Vagina (tissue), 2 donors: ENCODE measurements at regions not wholly inside any gene's neighbourhood (a gene's known extent, or its start where the extent isn't known, plus 50 kb on each side); places are given as distances from the start of the nearest gene placed in this dataset.

Experiments
- DNase-seq, 2 donors: peaks; one replicate each; pipeline ENCODE4 v3.0.0-alpha.2; 2017; ENCODE audit errors: extremely low spot score in 2 of 2
- H3K27ac ChIP-seq: fragments of 200-600 bp; sonication (generic); one replicate; pipeline ENCODE4 v1.5.1; 2019
- H3K27me3 ChIP-seq: fragments of 200-600 bp; sonication (generic); one replicate; pipeline ENCODE4 v1.5.1; 2019
- H3K36me3 ChIP-seq, 2 donors: fragments of 200-600 bp; sonication (generic); one replicate each; pipeline ENCODE4 v1.5.1; 2017 to 2019
- H3K4me1 ChIP-seq: fragments of 200-600 bp; sonication (generic); one replicate; pipeline ENCODE4 v1.5.1; 2019
- H3K4me3 ChIP-seq, 2 donors: fragments of 200-600 bp; sonication (generic); 1 replicate in 1 of 2; 2 replicates in 1 of 2; pipeline ENCODE4 v1.5.1; 2016 to 2019
- H3K9me3 ChIP-seq: fragments of 200-600 bp; sonication (generic); one replicate; pipeline ENCODE4 v1.5.1; 2019
- CTCF ChIP-seq, 3 experiments: fragments of 450-650 bp in 2 of 3; fragments of 200-600 bp in 1 of 3; sonication (generic) in 1 of 3; IDR thresholded peaks; one replicate each; pipeline ENCODE4 v1.5.1; 2017 to 2019; ENCODE audit warnings: antibody characterized with exemption in 3 of 3, mild to moderate bottlenecking in 2 of 3, moderate library complexity in 2 of 3
- POLR2A ChIP-seq, 2 donors: fragments of 450-650 bp; IDR thresholded peaks; one replicate each; pipeline ENCODE4 v1.6.1; 2017; ENCODE audit warnings: antibody characterized with exemption in 2 of 2, mild to moderate bottlenecking in 2 of 2, moderate library complexity in 2 of 2
- POLR2AphosphoS5 ChIP-seq, 2 donors: sonication (generic); formaldehyde crosslinking; IDR thresholded peaks; one replicate each; pipeline ENCODE4 v1.9.0; 2017; ENCODE audit warnings: antibody characterized with exemption in 2 of 2, mild to moderate bottlenecking in 2 of 2, low read depth in 1 of 2; ENCODE audit not compliant: insufficient read depth in 1 of 2
- intact Hi-C: fragments of 100-400 bp; cut with DNase I; formaldehyde crosslinking; loops from one replicate; pipeline ENCODE4 v1.15.1; 2023

GRCh38 chr1:73576083-73576482, 621.9 kb downstream of the LRRIQ3 start:
- H3K27ac ChIP-seq, result no peak overlapping the region
- H3K4me3 ChIP-seq, result no peak overlapping the region
- no peaks in the 10 kb centered on the region for H3K4me1 ChIP-seq
- H3K36me3 ChIP-seq, result no peaks in the 10 kb centered on the region
- intact Hi-C loops, result no loop called here
- no peaks in the 10 kb centered on the region for H3K9me3 ChIP-seq
- TF ChIP-seq CTCF (IDR thresholded peaks at IDR 0.05) (no peak), POLR2A (IDR thresholded peaks at IDR 0.05) (no peak), POLR2AphosphoS5 (IDR thresholded peaks at IDR 0.05; ENCODE audit: insufficient read depth in 1 of 2, low read depth in 1 of 2) (no peak)
- no peak for DNase-seq
- no peaks in the 10 kb centered on the region for H3K27me3 ChIP-seq

GRCh38 chr1:73564294-73564693, 633.7 kb downstream of the LRRIQ3 start:
- no peak overlapping the region for H3K4me3 ChIP-seq
- TF ChIP-seq POLR2AphosphoS5 (IDR thresholded peaks at IDR 0.05; ENCODE audit: insufficient read depth in 1 of 2, low read depth in 1 of 2) (no peak), CTCF (IDR thresholded peaks at IDR 0.05) (no peak), POLR2A (IDR thresholded peaks at IDR 0.05) (no peak)
- no peaks in the 10 kb centered on the region for H3K36me3 ChIP-seq
- H3K9me3 ChIP-seq, result no peaks in the 10 kb centered on the region
- H3K4me1 ChIP-seq, result no peaks in the 10 kb centered on the region
- intact Hi-C loops, result no loop called here
- no peak overlapping the region for H3K27ac ChIP-seq
- H3K27me3 ChIP-seq, result no peaks in the 10 kb centered on the region
- no peak for DNase-seq

GRCh38 chr1:73556270-73556669, 641.7 kb downstream of the LRRIQ3 start:
- no peak for TF ChIP-seq CTCF (IDR thresholded peaks at IDR 0.05)
- TF ChIP-seq POLR2A (IDR thresholded peaks at IDR 0.05), result no peak
- no peak overlapping the region for H3K4me3 ChIP-seq
- intact Hi-C loops, result no loop called here
- H3K4me1 ChIP-seq, result no peaks in the 10 kb centered on the region
- H3K36me3 ChIP-seq, result no peaks in the 10 kb centered on the region
- no peaks in the 10 kb centered on the region for H3K27me3 ChIP-seq
- no peak for DNase-seq
- no peak overlapping the region for H3K27ac ChIP-seq
- no peaks in the 10 kb centered on the region for H3K9me3 ChIP-seq

GRCh38 chr1:73537400-73537799, 660.6 kb downstream of the LRRIQ3 start:
- no peaks in the 10 kb centered on the region for H3K27me3 ChIP-seq
- no peak for DNase-seq
- no peaks in the 10 kb centered on the region for H3K4me1 ChIP-seq
- H3K36me3 ChIP-seq, result no peaks in the 10 kb centered on the region
- H3K27ac ChIP-seq, result no peak overlapping the region
- H3K9me3 ChIP-seq, result no peaks in the 10 kb centered on the region
- no peak overlapping the region for H3K4me3 ChIP-seq
- intact Hi-C loops, result no loop called here
- no peak for TF ChIP-seq POLR2AphosphoS5 (IDR thresholded peaks at IDR 0.05; ENCODE audit: insufficient read depth in 1 of 2, low read depth in 1 of 2)
- no peak for TF ChIP-seq CTCF (IDR thresholded peaks at IDR 0.05)
- no peak for TF ChIP-seq POLR2A (IDR thresholded peaks at IDR 0.05)

- Histone ChIP-seq H3K4me1 (no peaks in the 10 kb centered on the region), H3K27ac (no peak overlapping the region), H3K27me3 (no peaks in the 10 kb centered on the region), H3K36me3 (no peaks in the 10 kb centered on the region), H3K4me3 (no peak overlapping the region), H3K9me3 (no peaks in the 10 kb centered on the region)
- intact Hi-C loops, result no loop called here
- TF ChIP-seq POLR2AphosphoS5 (IDR thresholded peaks at IDR 0.05; ENCODE audit: insufficient read depth in 1 of 2, low read depth in 1 of 2), result no peak
- DNase-seq, result no peak
Measured at GRCh38 chr1:73517603-73518191, 680.3 kb downstream of the LRRIQ3 start.
